ENCODE measurements at regions not wholly inside any gene's neighbourhood (a gene's known extent, or its start where the extent isn't known, plus 50 kb on each side); places are given as distances from the start of the nearest gene placed in this dataset.

DNA sequence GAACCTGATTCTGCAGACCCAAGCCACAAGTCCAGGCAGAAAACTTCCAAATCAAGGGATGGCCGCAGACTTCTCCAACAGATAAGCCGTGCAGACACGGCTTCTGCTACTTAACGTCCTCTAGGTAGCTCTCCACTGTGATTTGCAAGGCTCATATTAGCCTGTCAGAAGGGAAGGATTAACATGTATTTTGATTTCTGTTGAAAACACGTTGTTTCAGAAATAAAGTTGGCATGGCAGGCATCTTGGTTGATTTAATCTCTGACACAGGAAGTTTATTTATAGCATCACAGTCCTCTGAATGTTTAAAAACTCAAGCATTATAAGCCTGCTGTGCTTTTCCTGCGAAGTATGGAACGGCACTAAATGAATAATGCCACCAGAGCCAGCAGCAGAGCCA is 166.8 kb upstream of the TOX3 start:
- Histone ChIP-seq H3K9ac (ENCODE audit: low read length) (no peak overlapping the region), H3K27me3 (ENCODE audit: control insufficient read depth, insufficient read depth, low read length) (no peaks in the 10 kb centered on the region), H3K36me3 (ENCODE audit: control insufficient read depth, insufficient read depth, low read length) (no peaks in the 10 kb centered on the region), H3K4me1 (ENCODE audit: control insufficient read depth, insufficient read depth, low read length) (no peaks in the 10 kb centered on the region), H3K9me3 (ENCODE audit: control insufficient read depth, low read length) (no peaks in the 10 kb centered on the region), H3K4me3 (ENCODE audit: low read length) (no peak overlapping the region)

DNA sequence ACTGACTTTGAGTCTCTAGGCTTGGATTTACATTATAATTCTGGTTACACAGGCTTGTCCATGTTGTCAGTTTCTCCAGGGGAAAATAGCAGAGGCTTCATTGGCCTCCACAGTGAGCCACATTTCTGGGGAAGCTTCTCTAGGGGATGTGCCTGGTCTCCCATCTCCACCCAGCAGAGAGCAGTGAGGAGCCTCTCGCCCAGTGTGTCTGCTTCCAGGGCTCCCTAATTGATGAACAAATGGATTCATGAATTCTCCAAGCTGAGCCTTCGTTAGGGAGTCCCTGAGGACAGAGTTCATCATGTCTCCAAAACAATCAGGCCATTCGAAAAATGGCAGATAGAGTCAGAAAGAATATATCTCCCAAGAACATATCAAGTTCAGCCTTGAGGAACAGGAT is 162.4 kb upstream of the TOX3 start:
- Histone ChIP-seq H3K36me3 (ENCODE audit: control insufficient read depth, insufficient read depth, low read length) (no peaks in the 10 kb centered on the region), H3K4me1 (ENCODE audit: control insufficient read depth, insufficient read depth, low read length) (no peaks in the 10 kb centered on the region), H3K4me3 (ENCODE audit: low read length) (no peak overlapping the region), H3K27me3 (ENCODE audit: control insufficient read depth, insufficient read depth, low read length) (peaks cover 5% of the 10 kb centered on the region), H3K9ac (ENCODE audit: low read length) (no peak overlapping the region), H3K9me3 (ENCODE audit: control insufficient read depth, low read length) (no peaks in the 10 kb centered on the region)

DNA sequence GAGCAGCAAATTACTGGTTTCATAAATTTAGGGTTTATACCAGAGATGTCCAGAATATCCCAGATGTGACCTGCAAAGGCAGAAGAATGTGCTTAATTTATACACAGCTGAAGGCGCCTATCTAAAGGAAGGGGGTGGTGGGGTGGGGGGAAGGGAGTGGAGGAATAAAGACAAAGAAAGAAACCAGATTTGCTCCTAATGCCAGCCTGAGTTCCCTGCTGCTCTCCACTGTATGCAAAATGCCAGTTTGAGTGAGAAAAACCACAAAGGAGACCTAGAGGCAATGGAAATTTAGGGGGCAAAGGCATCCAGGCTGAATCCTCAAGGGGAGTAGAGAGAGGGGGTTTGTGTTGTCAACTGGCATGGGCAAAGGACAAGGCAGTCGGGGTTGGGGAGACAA is 161.5 kb upstream of the TOX3 start:
- H3K4me3 ChIP-seq (ENCODE audit: low read length) = no peak overlapping the region
- H3K27me3 ChIP-seq (ENCODE audit: control insufficient read depth, insufficient read depth, low read length) = peaks cover 5% of the 10 kb centered on the region
- H3K9ac ChIP-seq (ENCODE audit: low read length) = no peak overlapping the region
- H3K36me3 ChIP-seq (ENCODE audit: control insufficient read depth, insufficient read depth, low read length) = no peaks in the 10 kb centered on the region
- H3K4me1 ChIP-seq (ENCODE audit: control insufficient read depth, insufficient read depth, low read length) = no peaks in the 10 kb centered on the region
- H3K9me3 ChIP-seq (ENCODE audit: control insufficient read depth, low read length) = no peaks in the 10 kb centered on the region

DNA sequence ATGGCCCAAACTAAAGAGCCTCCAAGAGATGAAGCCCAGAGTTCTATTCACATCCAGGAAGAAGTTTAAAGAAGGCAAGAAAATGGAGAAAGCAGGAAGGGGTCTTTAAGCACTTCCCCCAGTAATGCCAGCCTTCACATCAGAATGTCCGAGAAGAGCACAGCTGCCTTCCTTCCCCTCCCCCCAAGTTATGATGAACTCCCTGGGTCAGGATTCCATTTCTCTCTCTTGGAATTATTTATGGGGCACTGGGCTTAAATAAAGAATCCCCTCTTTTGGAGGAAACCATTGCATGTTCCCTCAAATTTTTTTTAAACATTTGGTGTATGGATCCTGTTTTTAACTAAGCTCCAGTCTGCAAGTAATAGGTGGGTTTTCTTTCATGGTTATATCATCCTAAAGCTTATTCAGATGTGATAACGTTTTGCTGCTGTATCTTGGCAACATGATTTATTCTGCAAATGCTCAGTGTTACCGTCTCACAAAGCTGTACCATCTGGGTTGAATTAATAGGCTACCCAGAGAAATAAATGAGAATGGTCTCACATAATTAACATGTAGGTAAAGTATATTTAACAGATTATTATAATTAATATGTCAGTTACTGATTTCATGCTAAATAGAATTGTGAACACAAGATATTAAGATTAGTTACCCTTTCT is 160.9 kb upstream of the TOX3 start:
- H3K4me1 ChIP-seq (ENCODE audit: control insufficient read depth, insufficient read depth, low read length) = no peaks in the 10 kb centered on the region
- no peak overlapping the region for H3K4me3 ChIP-seq (ENCODE audit: low read length)
- H3K27me3 ChIP-seq (ENCODE audit: control insufficient read depth, insufficient read depth, low read length) = peaks cover 5% of the 10 kb centered on the region
- no peak overlapping the region for H3K9ac ChIP-seq (ENCODE audit: low read length)
- H3K9me3 ChIP-seq (ENCODE audit: control insufficient read depth, low read length) = no peaks in the 10 kb centered on the region
- no peaks in the 10 kb centered on the region for H3K36me3 ChIP-seq (ENCODE audit: control insufficient read depth, insufficient read depth, low read length)

DNA sequence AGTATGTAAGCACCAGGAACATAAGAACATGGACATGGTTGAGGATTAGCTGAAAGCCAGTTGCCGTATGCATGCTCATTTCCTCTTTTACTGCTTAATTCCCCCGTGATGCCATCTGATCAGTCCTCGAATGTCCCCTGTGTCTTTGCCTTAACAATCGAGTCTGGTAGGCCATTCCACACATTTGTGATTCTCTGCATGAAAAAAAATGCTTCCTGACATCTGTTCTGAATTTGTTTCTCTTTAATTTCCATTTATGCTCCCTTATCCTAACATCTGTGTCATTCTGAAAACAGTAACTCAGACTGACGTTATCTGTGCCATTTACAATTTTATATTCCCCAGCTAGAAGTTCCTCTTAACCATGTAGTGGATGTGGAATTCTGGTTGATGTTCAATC is 158.2 kb upstream of the TOX3 start:
- no peak overlapping the region for H3K4me3 ChIP-seq (ENCODE audit: low read length)
- H3K9me3 ChIP-seq (ENCODE audit: control insufficient read depth, low read length) = no peaks in the 10 kb centered on the region
- no peak overlapping the region for H3K9ac ChIP-seq (ENCODE audit: low read length)
- H3K27me3 ChIP-seq (ENCODE audit: control insufficient read depth, insufficient read depth, low read length) = peaks cover 5% of the 10 kb centered on the region
- no peaks in the 10 kb centered on the region for H3K36me3 ChIP-seq (ENCODE audit: control insufficient read depth, insufficient read depth, low read length)
- no peaks in the 10 kb centered on the region for H3K4me1 ChIP-seq (ENCODE audit: control insufficient read depth, insufficient read depth, low read length)

DNA sequence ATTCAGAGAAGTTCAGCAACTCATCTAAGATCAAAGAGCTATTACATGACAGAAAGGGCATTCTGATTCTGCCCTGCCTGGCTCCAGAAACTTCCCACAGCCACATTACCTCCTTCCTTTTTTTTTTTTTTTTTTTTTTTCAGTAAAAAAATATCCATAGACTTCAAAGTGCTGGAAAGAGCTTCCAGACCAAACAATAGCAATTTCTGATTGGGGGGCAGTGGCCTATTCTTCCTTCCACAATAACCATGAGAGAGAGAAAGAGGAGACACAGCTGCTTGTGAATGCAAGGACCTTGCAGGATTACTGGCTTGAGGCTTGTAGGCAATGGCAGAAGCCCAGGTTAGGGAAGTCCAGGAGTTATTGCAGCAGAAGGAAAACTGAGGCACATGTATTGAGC is 151.0 kb upstream of the TOX3 start:
- Histone ChIP-seq H3K9ac (ENCODE audit: low read length) (no peak overlapping the region), H3K4me1 (ENCODE audit: control insufficient read depth, insufficient read depth, low read length) (no peaks in the 10 kb centered on the region), H3K27me3 (ENCODE audit: control insufficient read depth, insufficient read depth, low read length) (no peaks in the 10 kb centered on the region), H3K9me3 (ENCODE audit: control insufficient read depth, low read length) (no peaks in the 10 kb centered on the region), H3K4me3 (ENCODE audit: low read length) (no peak overlapping the region), H3K36me3 (ENCODE audit: control insufficient read depth, insufficient read depth, low read length) (no peaks in the 10 kb centered on the region)

DNA sequence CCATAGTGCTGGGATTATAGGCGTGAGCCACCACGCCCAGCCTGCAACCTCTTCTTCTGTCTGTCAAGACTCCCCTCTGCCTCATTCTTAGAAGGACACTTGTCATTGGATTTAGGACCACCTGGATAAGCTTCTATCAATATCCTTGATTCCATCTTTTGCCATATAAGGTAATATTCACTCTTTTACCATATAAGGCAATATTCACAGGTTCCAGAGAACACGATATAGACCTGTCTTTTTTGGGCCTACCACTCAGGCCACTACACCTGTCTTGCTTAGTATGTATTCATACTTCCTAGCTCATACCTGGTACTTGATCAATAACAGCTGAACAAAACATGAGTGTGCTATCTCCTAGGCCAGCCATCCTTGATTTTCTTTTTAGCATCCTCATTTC is 149.2 kb upstream of the TOX3 start:
- no peak overlapping the region for H3K4me3 ChIP-seq (ENCODE audit: low read length)
- H3K4me1 ChIP-seq (ENCODE audit: control insufficient read depth, insufficient read depth, low read length) = no peaks in the 10 kb centered on the region

DNA sequence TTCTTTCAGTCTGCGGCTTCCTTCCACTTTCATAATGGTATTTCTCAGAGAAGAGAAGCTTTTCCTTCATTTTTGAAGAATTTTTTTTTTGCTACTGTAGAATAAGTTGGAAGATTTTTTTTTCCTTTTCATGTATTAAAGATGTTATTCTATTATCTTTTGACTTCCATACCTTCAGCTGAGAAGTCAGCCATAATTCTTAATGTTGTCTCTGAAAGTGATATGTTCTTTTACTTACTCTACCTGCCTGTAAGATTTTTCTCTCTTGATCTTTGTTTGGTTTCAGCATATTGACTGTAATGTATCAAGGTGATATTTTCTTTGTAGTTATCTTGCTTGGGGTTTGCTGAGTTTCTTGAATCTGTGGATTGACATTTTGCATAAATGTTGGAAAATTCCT is 143.5 kb upstream of the TOX3 start:
- Histone ChIP-seq H3K4me1 (ENCODE audit: control insufficient read depth, insufficient read depth, low read length) (no peaks in the 10 kb centered on the region), H3K4me3 (ENCODE audit: low read length) (no peak overlapping the region), H3K27me3 (ENCODE audit: control insufficient read depth, insufficient read depth, low read length) (no peaks in the 10 kb centered on the region), H3K36me3 (ENCODE audit: control insufficient read depth, insufficient read depth, low read length) (no peaks in the 10 kb centered on the region), H3K9ac (ENCODE audit: low read length) (no peak overlapping the region), H3K9me3 (ENCODE audit: control insufficient read depth, low read length) (no peaks in the 10 kb centered on the region)

More for the DNA sequence above, 149.2 kb upstream of the TOX3 start:
- Histone ChIP-seq H3K36me3 (ENCODE audit: control insufficient read depth, insufficient read depth, low read length) (no peaks in the 10 kb centered on the region), H3K9me3 (ENCODE audit: control insufficient read depth, low read length) (no peaks in the 10 kb centered on the region), H3K9ac (ENCODE audit: low read length) (no peak overlapping the region), H3K27me3 (ENCODE audit: control insufficient read depth, insufficient read depth, low read length) (no peaks in the 10 kb centered on the region)

DNA sequence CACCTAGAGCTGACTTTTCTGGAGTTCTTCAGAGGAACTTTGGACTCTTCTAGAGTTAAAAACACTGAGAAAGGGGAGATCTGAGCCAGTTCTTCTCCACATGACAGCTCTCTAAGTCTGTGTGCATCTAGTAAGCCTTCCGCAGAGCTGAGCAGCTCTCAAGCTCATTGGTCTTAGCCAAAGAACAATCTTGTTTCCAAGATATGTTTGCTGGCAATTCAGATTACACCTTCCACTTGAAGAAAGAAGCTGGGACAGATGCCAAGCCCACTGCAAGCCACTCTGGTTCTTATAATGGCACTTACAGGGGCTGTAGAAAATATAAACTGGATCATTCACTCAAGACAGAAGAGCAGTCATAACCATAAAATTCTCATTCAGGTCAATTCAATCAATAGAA is 134.1 kb upstream of the TOX3 start:
- no peaks in the 10 kb centered on the region for H3K36me3 ChIP-seq (ENCODE audit: control insufficient read depth, insufficient read depth, low read length)

DNA sequence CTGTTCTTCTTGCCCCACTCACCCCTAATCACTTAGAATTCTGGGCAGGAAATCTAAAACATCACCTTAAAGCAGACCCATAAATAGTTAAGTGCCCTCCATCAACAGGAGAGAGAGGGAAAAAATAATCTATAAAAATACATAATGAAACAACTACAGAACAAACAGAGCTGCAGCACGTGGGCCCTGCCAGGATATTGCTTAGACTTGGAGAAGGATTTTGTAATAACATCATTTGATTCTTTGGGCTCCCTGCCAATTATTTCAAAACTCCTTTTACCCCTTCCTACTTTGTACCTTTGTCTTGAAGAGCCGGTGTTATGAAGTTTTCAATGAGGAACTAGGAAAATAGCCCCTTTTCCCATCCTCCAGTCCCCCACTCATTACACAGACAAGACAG is 130.6 kb upstream of the TOX3 start:
- no peak overlapping the region for H3K9ac ChIP-seq (ENCODE audit: low read length)
- H3K9me3 ChIP-seq (ENCODE audit: control insufficient read depth, low read length) = no peaks in the 10 kb centered on the region
- H3K4me1 ChIP-seq (ENCODE audit: control insufficient read depth, insufficient read depth, low read length) = no peaks in the 10 kb centered on the region
- no peaks in the 10 kb centered on the region for H3K36me3 ChIP-seq (ENCODE audit: control insufficient read depth, insufficient read depth, low read length)
- no peaks in the 10 kb centered on the region for H3K27me3 ChIP-seq (ENCODE audit: control insufficient read depth, insufficient read depth, low read length)
- no peak overlapping the region for H3K4me3 ChIP-seq (ENCODE audit: low read length)

More for the DNA sequence above, 134.1 kb upstream of the TOX3 start:
- no peaks in the 10 kb centered on the region for H3K4me1 ChIP-seq (ENCODE audit: control insufficient read depth, insufficient read depth, low read length)
- no peak overlapping the region for H3K4me3 ChIP-seq (ENCODE audit: low read length)
- H3K9me3 ChIP-seq (ENCODE audit: control insufficient read depth, low read length) = no peaks in the 10 kb centered on the region
- H3K9ac ChIP-seq (ENCODE audit: low read length) = no peak overlapping the region
- H3K27me3 ChIP-seq (ENCODE audit: control insufficient read depth, insufficient read depth, low read length) = no peaks in the 10 kb centered on the region

DNA sequence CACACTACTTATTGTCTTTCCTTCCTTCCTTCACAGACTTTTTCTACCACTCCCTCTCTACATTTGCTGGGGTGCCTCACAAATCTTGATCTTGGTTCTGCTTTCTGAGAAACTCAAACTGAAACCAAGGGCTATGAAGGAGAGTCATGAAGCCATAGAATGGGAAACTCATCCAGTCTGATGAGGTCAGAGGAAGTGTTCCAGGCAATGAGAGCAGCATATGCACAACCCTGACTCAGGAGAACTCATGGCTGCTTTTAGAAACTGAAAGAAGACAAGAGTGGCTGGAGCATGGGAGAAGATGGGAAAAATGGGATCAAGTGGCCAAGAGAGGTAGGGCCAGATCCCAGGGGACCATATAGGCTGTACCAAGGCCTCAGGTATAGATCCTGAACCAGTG is 130.0 kb upstream of the TOX3 start:
- Histone ChIP-seq H3K4me3 (ENCODE audit: low read length) (no peak overlapping the region), H3K4me1 (ENCODE audit: control insufficient read depth, insufficient read depth, low read length) (no peaks in the 10 kb centered on the region), H3K9me3 (ENCODE audit: control insufficient read depth, low read length) (no peaks in the 10 kb centered on the region), H3K36me3 (ENCODE audit: control insufficient read depth, insufficient read depth, low read length) (no peaks in the 10 kb centered on the region), H3K9ac (ENCODE audit: low read length) (no peak overlapping the region), H3K27me3 (ENCODE audit: control insufficient read depth, insufficient read depth, low read length) (no peaks in the 10 kb centered on the region)

DNA sequence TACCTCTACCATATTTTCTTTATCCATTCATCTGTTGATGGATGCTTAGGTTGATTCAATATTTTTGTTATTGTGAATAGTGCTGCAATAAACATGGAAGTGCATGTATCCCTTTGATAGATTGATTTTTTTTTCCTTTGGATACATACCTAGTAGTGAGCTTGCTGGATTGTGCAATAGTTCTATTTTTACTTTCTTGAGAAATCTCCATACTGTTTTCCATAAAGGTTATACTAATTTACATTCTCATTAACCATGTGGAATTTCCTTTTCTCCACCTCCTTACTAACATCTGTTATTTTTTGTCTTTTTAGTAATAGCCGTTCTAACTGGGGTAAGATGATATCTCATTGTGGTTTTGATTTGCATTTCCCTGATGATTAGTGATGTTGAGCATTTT is 124.6 kb upstream of the TOX3 start:
- no peaks in the 10 kb centered on the region for H3K9me3 ChIP-seq (ENCODE audit: control insufficient read depth, low read length)

DNA sequence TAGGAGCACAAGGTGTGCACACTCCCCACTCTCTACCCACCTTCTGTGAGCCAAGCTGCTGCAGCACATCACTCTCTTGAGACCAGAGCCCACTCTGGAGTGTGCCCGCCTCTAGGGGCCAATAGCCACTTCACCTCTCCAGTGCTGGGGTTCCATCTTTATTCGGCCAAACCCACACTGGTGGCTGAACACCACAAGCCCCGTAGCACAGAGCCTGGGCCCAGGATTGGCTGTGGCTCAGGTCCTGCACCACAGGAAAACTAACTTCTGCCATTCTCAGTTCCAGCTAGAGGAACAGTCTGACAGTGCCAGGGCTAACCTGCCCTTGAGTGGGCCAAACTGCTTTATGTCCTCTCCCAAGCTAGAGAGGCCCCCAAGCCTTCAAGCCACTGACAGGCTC is 111.0 kb upstream of the TOX3 start:
- H3K9me3 ChIP-seq (ENCODE audit: control insufficient read depth, low read length) = no peaks in the 10 kb centered on the region
- H3K9ac ChIP-seq (ENCODE audit: low read length) = no peak overlapping the region
- H3K27me3 ChIP-seq (ENCODE audit: control insufficient read depth, insufficient read depth, low read length) = no peaks in the 10 kb centered on the region

More for the DNA sequence above, 124.6 kb upstream of the TOX3 start:
- Histone ChIP-seq H3K36me3 (ENCODE audit: control insufficient read depth, insufficient read depth, low read length) (no peaks in the 10 kb centered on the region), H3K4me1 (ENCODE audit: control insufficient read depth, insufficient read depth, low read length) (no peaks in the 10 kb centered on the region), H3K4me3 (ENCODE audit: low read length) (no peak overlapping the region), H3K9ac (ENCODE audit: low read length) (no peak overlapping the region), H3K27me3 (ENCODE audit: control insufficient read depth, insufficient read depth, low read length) (no peaks in the 10 kb centered on the region)

More for the DNA sequence above, 111.0 kb upstream of the TOX3 start:
- Histone ChIP-seq H3K4me1 (ENCODE audit: control insufficient read depth, insufficient read depth, low read length) (no peaks in the 10 kb centered on the region), H3K4me3 (ENCODE audit: low read length) (no peak overlapping the region), H3K36me3 (ENCODE audit: control insufficient read depth, insufficient read depth, low read length) (no peaks in the 10 kb centered on the region)
